ENCODE measurements at regions not wholly inside any gene's neighbourhood (a gene's known extent, or its start where the extent isn't known, plus 50 kb on each side); places are given as distances from the start of the nearest gene placed in this dataset.

- peak overlapping the region in 1 of 4 experiments; percentile 54; a peak in 1 of 7 replicates for H3K9ac ChIP-seq (replicated peaks in 1 of 4; ENCODE audit: extremely low read depth in 1 of 4, low read depth in 3 of 4, low read length in 3 of 4)
- TF ChIP-seq FOSL1 (IDR thresholded peaks at IDR 0.05; ENCODE audit: insufficient read depth, low read depth, low read length): no peak
- TF ChIP-seq ATF2 (IDR thresholded peaks at IDR 0.05; ENCODE audit: low read length): no peak
- no peak for TF ChIP-seq CTBP2 (IDR thresholded peaks at IDR 0.05; ENCODE audit: borderline replicate concordance, insufficient read depth, insufficient read length, low read length)
- no peak for TF ChIP-seq JUN (IDR thresholded peaks at IDR 0.05; ENCODE audit: low read depth, low read length)
- no peak for TF ChIP-seq RXRA (IDR thresholded peaks at IDR 0.05; ENCODE audit: insufficient read depth, low read depth, low read length)
- no peak for TF ChIP-seq ZNF274 (IDR thresholded peaks at IDR 0.05; ENCODE audit: borderline replicate concordance, extremely low read depth, low read length)
- no peak for TF ChIP-seq BCL11A (IDR thresholded peaks at IDR 0.05; ENCODE audit: low read depth in 2 of 2, low read length in 2 of 2)
- TF ChIP-seq HDAC6 (IDR thresholded peaks at IDR 0.05; ENCODE audit: low read depth, low read length): no peak
- TF ChIP-seq TCF12 (IDR thresholded peaks at IDR 0.05; ENCODE audit: low read depth, low read length): no peak
- no peak for TF ChIP-seq SUZ12 (IDR thresholded peaks at IDR 0.05; ENCODE audit: low read length)
- TF ChIP-seq POLR2AphosphoS5 (IDR thresholded peaks at IDR 0.05; ENCODE audit: low read depth, low read length): no peak
Measured at GRCh38 chr17:21551081-21551881, 141.0 kb upstream of the KCNJ18 start.

More at GRCh38 chr17:21551081-21551881, 141.0 kb upstream of the KCNJ18 start:
- Histone ChIP-seq H3K27me3 (replicated peaks in 1 of 4; ENCODE audit: control insufficient read depth in 3 of 4, extremely low read depth in 1 of 4, insufficient read depth in 3 of 4, low read length in 3 of 4) (no peaks in the 10 kb centered on the region), H2BK15ac (ENCODE audit: low read length) (no peak overlapping the region), H4K91ac (replicated peaks; ENCODE audit: insufficient read length, low read length) (no peak overlapping the region), H2AFZ (ENCODE audit: low read length) (no peak overlapping the region), H3K79me1 (ENCODE audit: low read depth, low read length) (no peaks in the 10 kb centered on the region), H2AK5ac (ENCODE audit: low read depth, low read length) (no peak overlapping the region), H3K18ac (ENCODE audit: extremely low read depth, low read length) (no peak overlapping the region), H3K4me3 (ENCODE audit: extremely low read depth in 1 of 4, insufficient read depth in 2 of 4, low read depth in 3 of 4, low read length in 4 of 4) (peak overlapping the region in 1 of 4 experiments; percentile 82; a peak in 2 of 8 replicates), H4K8ac (ENCODE audit: extremely low read depth, insufficient read depth, low read length) (peak overlapping the region; percentile 73), H3K27ac (ENCODE audit: low read depth, low read length) (no peak overlapping the region), H3K9me3 (ENCODE audit: insufficient read depth in 2 of 2, low read depth in 1 of 2, low read length in 1 of 2) (peaks cover 32 to 54% of the 10 kb centered on the region in 2 experiments), H3K23me2 (ENCODE audit: low read depth, low read length) (no peaks in the 10 kb centered on the region), H2BK120ac (replicated peaks; ENCODE audit: low read depth, low read length) (no peak overlapping the region), H2BK12ac (ENCODE audit: low read depth, low read length) (no peak overlapping the region), H3K23ac (ENCODE audit: insufficient read length) (no peak overlapping the region), H3K36me3 (ENCODE audit: control insufficient read depth in 2 of 4, insufficient read depth in 4 of 4, low read length in 3 of 4) (no peaks in the 10 kb centered on the region; a peak in 1 of 8 replicates), H3K56ac (replicated peaks; ENCODE audit: insufficient read length, low read depth, low read length) (no peak overlapping the region), H3K14ac (ENCODE audit: insufficient read length) (no peak overlapping the region), H2BK20ac (ENCODE audit: low read length) (no peak overlapping the region), H3K4me1 (replicated peaks in 1 of 4; ENCODE audit: control insufficient read depth in 3 of 4, insufficient read depth in 4 of 4, low read length in 3 of 4) (no peaks in the 10 kb centered on the region), H4K20me1 (replicated peaks in 1 of 2; ENCODE audit: control insufficient read depth in 1 of 2, insufficient read depth in 2 of 2, low read length in 2 of 2) (no peaks in the 10 kb centered on the region), H2BK5ac (ENCODE audit: low read depth, low read length) (no peak overlapping the region), H3K4me2 (ENCODE audit: insufficient read depth in 1 of 2, low read depth in 2 of 2, low read length in 2 of 2) (peak overlapping the region in 1 of 2 experiments; percentile 54; a peak in 2 of 4 replicates), H3K79me2 (ENCODE audit: control insufficient read depth in 1 of 2, insufficient read depth in 2 of 2, low read length in 2 of 2) (no peaks in the 10 kb centered on the region), H4K5ac (ENCODE audit: insufficient read length, low read depth, low read length) (no peak overlapping the region), H3K4ac (replicated peaks; ENCODE audit: insufficient read length, low read depth, low read length) (no peak overlapping the region)
- FAIRE-seq: no peak
- peak in 1 of 2 experiments; percentile 75 for DNase-seq (ENCODE audit: low read depth in 1 of 2, low spot score in 2 of 2)
- 89% methylated on average over 40 of the region's 75 CpGs; no CpG with 5 or more reads in 1 of the 2 experiments for WGBS, 2 experiments (ENCODE audit: extremely low coverage in 1 of 2, insufficient coverage in 1 of 2, insufficient read length in 1 of 2, insufficient replicate concordance in 2 of 2, low coverage in 1 of 2, low lambda C conversion rate in 2 of 2, missing lambda C conversion rate in 1 of 2)
- ChIA-PET POLR2A (ENCODE audit: partially characterized antibody) (no interaction called here), CTCF (ENCODE audit: partially characterized antibody) (no interaction called here)
